GM19328 (cell line): ENCODE measurements at regions not wholly inside any gene's neighbourhood (a gene's known extent, or its start where the extent isn't known, plus 50 kb on each side); places are given as distances from the start of the nearest gene placed in this dataset.
"Not testable (repeated sequence)": the region's sequence is repeated elsewhere in the genome, so short reads cannot be mapped to it uniquely, and the experiment has no call there.

Source experiments
- ATAC-seq: cut with Tn5 transposase; IDR thresholded peaks from one replicate; pipeline ENCODE4 v1.9.1; 2021; ENCODE audit warnings: mild to moderate bottlenecking, moderate library complexity; ENCODE audit not compliant: unreplicated experiment

GRCh38 chr3:181279239-181279565 lies 289.7 kb upstream of the DNAJC19 start:
- ATAC-seq, result no peak

GRCh38 chr3:181278468-181279238 lies 289.1 kb upstream of the DNAJC19 start:
- ATAC-seq, result no peak

DNA sequence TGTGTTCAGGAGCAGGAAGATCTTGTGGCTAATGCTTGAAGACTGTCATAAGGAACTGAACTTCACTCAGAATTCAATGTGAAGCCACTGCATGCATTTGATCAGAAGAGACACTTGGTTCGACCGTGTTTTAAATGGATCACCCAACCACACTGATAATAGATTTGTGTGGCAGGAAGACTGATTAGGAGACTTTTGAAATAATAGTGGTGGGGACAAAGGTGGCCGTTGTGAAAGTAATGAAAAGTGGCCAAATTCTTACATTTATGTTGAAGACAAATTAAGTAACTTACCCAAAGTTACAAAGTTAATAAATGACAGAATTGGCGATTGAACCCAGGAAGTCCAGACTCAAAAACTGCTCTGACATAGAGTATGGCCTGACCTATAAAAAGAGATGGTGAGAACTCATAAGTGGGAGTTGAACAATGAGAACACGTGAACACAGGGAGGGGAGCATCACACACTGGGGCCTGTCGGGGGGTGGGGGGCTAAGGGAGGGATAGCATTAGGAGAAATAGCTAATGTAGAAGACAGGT lies 286.9 kb upstream of the DNAJC19 start:
- no peak for ATAC-seq

DNA sequence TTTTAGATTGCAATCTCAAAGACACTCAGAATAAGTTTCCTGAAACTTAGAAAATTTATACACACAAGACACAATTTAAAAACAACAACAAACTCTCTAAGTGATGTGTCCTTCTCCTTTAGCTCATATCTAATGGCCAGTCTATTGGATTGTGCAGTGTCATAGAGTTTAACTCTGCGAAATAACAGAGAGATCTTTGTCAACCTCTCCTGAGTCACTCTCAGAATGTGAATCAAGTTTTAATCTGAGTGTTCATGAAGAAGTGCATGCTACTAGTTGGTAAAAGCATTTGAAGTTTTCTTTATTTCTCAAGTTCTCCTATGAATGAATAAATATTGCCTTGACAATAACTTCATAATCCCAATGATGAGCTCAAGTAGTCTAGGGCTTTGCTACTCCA lies 284.5 kb upstream of the DNAJC19 start:
- ATAC-seq, result no peak

GRCh38 chr3:181267312-181267711 lies 277.8 kb upstream of the DNAJC19 start:
- ATAC-seq, result no peak

GRCh38 chr3:181265750-181266333 lies 276.3 kb upstream of the DNAJC19 start:
- peak; percentile 63 for ATAC-seq

DNA sequence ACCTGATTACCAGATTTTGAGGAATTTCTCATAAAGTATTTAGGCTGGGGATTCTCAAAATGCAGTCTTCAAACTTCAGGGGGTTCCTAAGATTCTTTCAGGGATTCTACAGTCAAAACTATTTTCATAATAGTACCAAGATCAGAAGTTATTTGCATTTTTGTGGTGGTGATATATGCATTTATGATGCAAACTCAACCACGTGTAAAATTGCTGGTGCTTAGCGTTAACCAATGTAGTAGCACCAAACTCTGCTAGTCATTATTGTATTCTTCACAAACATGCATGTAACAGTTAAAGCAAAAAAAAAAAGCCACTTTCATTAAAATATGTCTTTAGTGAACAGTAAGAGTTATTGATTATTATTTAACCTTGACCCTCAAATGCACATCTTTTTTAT lies 274.9 kb upstream of the DNAJC19 start:
- ATAC-seq, result no peak

GRCh38 chr3:181253796-181254195 lies 264.3 kb upstream of the DNAJC19 start:
- ATAC-seq, result no peak

GRCh38 chr3:181252631-181253030 lies 263.1 kb upstream of the DNAJC19 start:
- no peak for ATAC-seq

- no peak for ATAC-seq
Measured at GRCh38 chr3:181250714-181251113, 261.2 kb upstream of the DNAJC19 start.

GRCh38 chr3:181239441-181239840 lies 249.9 kb upstream of the DNAJC19 start:
- ATAC-seq, result no peak

DNA sequence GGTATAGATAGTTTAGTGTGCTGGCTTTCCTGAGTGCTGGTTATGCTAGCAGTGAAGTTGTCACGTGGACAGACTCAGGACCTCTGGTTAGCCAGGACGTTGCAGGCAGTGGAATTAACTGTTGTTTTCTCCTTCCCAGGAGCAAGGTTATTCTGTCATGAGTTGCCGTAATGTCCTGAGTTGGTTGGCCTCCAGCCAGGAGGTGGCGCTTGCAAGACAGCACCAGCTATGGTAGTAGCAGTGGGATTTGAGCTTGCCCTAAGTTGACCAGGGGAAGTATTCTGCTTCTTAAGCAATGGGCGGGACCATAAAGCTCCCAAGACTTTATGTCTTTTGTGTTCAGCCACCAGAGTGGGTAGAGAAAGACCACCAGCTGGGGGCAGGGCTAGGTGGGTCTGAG lies 240.7 kb upstream of the DNAJC19 start:
- ATAC-seq, result no peak

DNA sequence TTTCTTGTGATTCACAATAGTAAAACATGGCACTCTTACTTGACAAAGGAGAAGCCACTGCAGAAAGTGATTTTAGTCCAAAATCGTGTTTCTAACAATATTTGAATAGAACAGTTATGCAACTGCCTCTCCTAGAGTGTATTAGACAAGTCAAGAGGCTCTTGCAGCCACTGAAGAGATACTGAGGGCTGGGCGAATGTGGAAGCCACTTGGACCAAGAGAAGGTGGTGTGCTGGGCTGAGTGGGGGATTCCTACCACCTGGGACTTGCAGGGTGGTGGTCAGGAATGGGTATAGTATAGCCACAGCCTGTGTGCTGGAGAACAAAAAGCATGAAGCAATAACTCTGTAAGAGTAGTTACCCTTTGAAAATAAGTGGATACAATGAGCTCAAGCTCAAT lies 223.8 kb upstream of the DNAJC19 start:
- ATAC-seq, result no peak

- no peak for ATAC-seq
Measured at GRCh38 chr3:181212271-181212670, 222.7 kb upstream of the DNAJC19 start.

- no peak for ATAC-seq
Measured at GRCh38 chr3:181210275-181210674, 220.7 kb upstream of the DNAJC19 start.

DNA sequence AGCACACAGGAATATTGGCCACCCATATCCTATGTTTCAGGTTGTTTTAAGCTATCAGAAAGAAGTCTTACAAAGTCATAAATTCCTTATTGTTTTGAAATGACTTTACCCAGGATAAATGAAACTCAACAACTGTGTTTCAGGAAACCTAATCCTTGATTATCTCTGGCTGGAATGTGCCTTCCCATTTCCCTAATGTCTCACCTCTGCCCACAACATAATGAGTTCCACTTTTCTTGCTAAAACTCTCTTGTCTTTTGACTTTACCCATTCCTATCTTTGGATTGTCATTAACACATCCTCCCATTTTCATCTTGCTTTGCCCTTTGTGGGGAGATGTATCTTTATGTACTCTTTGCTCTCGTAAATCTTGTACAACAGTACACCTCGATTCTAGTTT lies 200.0 kb upstream of the DNAJC19 start:
- ATAC-seq, result no peak

GRCh38 chr3:181183764-181184163 lies 194.2 kb upstream of the DNAJC19 start:
- no peak for ATAC-seq

DNA sequence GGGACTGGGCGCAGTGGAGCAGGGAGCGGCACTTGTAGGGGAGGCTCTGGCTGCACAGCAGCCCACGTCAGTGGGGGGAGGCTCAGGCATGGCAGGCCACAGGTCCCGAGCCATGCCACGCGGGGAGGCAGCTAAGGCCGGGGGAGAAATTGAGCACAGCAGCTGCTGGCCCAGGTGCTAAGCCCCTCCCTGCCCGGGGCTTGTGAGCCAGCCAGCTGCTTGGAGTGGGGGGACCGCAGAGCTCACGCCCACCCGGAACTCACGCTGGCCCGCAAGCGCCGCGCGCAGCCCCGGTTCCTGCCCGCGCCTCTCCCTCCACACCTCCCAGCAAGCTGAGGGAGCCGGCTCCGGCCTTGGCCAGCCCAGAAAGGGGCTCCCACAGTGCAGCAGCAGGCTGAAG lies 193.5 kb upstream of the DNAJC19 start:
- not testable (repeated sequence) for ATAC-seq

GRCh38 chr3:181178991-181179390 lies 189.5 kb upstream of the DNAJC19 start:
- ATAC-seq, result no peak

- ATAC-seq, result no peak
Measured at GRCh38 chr3:181176601-181177000, 187.1 kb upstream of the DNAJC19 start.

DNA sequence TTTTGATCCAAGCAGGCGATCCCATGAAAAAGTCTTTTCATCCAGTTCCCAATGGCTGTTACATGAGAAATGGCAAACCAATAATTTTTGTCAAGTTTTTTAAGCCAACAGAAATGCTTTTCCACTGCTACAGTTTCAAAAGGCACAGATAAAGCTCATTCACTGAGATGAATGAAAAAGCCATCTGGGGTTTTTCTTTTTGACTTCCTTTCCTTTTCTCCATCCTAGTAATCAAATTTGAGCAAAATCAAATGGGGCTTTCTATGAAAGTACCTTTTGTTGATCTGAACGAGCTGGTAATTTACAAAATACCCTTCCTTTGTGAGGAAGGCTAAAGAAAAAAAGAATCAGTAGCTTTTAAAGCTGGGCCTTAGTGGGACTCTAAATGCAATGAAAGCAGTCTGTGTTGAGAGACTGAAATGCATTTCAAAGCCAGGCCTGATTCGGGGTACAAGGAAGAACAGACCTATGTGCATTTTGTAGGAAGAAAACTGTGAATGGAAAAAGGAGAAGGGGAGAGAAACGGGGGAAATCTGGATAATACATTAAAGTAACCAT lies 185.2 kb upstream of the DNAJC19 start:
- no peak for ATAC-seq

GRCh38 chr3:181174022-181174421 lies 184.5 kb upstream of the DNAJC19 start:
- ATAC-seq, result no peak
